HUES48 (cell line): ENCODE measurements at regions not wholly inside any gene's neighbourhood (a gene's known extent, or its start where the extent isn't known, plus 50 kb on each side); places are given as distances from the start of the nearest gene placed in this dataset.

Experiments
- H3K27ac ChIP-seq: one replicate; pipeline ENCODE4 v1.7.0; 2013; ENCODE audit warnings: low read depth, low read length, inconsistent platforms
- H3K27me3 ChIP-seq: 2 replicates; pipeline ENCODE4 v1.6.1; 2013; ENCODE audit warnings: mild to moderate bottlenecking, low read length; ENCODE audit not compliant: control insufficient read depth, insufficient read depth
- H3K36me3 ChIP-seq: 2 replicates; pipeline ENCODE4 v1.6.1; 2013; ENCODE audit warnings: low read length; ENCODE audit not compliant: control insufficient read depth, insufficient read depth
- H3K4me1 ChIP-seq: 2 replicates; pipeline ENCODE4 v1.6.1; 2013; ENCODE audit warnings: mild to moderate bottlenecking, low read length; ENCODE audit not compliant: control insufficient read depth, insufficient read depth
- H3K4me3 ChIP-seq: 2 replicates; pipeline ENCODE4 v1.5.1; 2013; ENCODE audit warnings: mild to moderate bottlenecking, low read depth, low read length
- H3K9ac ChIP-seq: 2 replicates; pipeline ENCODE4 v1.6.1; 2013; ENCODE audit warnings: mild to moderate bottlenecking, low read depth, low read length, moderate library complexity
- H3K9me3 ChIP-seq: 2 replicates; pipeline ENCODE4 v1.6.1; 2013; ENCODE audit warnings: low read length; ENCODE audit not compliant: control insufficient read depth, insufficient read depth

- H3K27ac ChIP-seq, result no peak overlapping the region
- H3K4me1 ChIP-seq, result peaks cover 6% of the 10 kb centered on the region; the same call in 1 of the 2 replicates
- peaks cover 4% of the 10 kb centered on the region; the same call in 1 of the 2 replicates for H3K9me3 ChIP-seq
- no peak overlapping the region for H3K4me3 ChIP-seq
- H3K36me3 ChIP-seq, result no peaks in the 10 kb centered on the region
- no peaks in the 10 kb centered on the region for H3K27me3 ChIP-seq
- no peak overlapping the region for H3K9ac ChIP-seq
These were observed 263.3 kb downstream of the TSN start for GRCh38 chr2:122018736-122019135.

GRCh38 chr2:122019724-122020123 lies 264.3 kb downstream of the TSN start:
- Histone ChIP-seq H3K9me3 (peaks cover 4% of the 10 kb centered on the region; the same call in 1 of the 2 replicates), H3K27ac (no peak overlapping the region), H3K27me3 (no peaks in the 10 kb centered on the region), H3K4me3 (no peak overlapping the region), H3K4me1 (peaks cover 6% of the 10 kb centered on the region; the same call in 1 of the 2 replicates), H3K9ac (no peak overlapping the region), H3K36me3 (no peaks in the 10 kb centered on the region)

- peaks cover 6% of the 10 kb centered on the region; the same call in 1 of the 2 replicates for H3K4me1 ChIP-seq
- no peaks in the 10 kb centered on the region for H3K36me3 ChIP-seq
- H3K27ac ChIP-seq, result no peak overlapping the region
- H3K9ac ChIP-seq, result no peak overlapping the region
- peaks cover 4% of the 10 kb centered on the region; the same call in 1 of the 2 replicates for H3K9me3 ChIP-seq
- no peaks in the 10 kb centered on the region for H3K27me3 ChIP-seq
- H3K4me3 ChIP-seq, result no peak overlapping the region
These were observed 264.9 kb downstream of the TSN start for GRCh38 chr2:122020377-122020776.

GRCh38 chr2:122021941-122022340 lies 266.5 kb downstream of the TSN start:
- H3K4me3 ChIP-seq, result no peak overlapping the region
- peaks cover 4% of the 10 kb centered on the region; the same call in 1 of the 2 replicates for H3K9me3 ChIP-seq
- H3K4me1 ChIP-seq, result peaks cover 6% of the 10 kb centered on the region; the same call in 1 of the 2 replicates
- H3K27me3 ChIP-seq, result no peaks in the 10 kb centered on the region
- H3K36me3 ChIP-seq, result no peaks in the 10 kb centered on the region
- H3K9ac ChIP-seq, result no peak overlapping the region
- no peak overlapping the region for H3K27ac ChIP-seq

- Histone ChIP-seq H3K4me1 (peaks cover 6% of the 10 kb centered on the region; the same call in 1 of the 2 replicates), H3K9ac (no peak overlapping the region), H3K27me3 (no peaks in the 10 kb centered on the region), H3K27ac (no peak overlapping the region), H3K4me3 (no peak overlapping the region), H3K36me3 (no peaks in the 10 kb centered on the region), H3K9me3 (peaks cover 4% of the 10 kb centered on the region; the same call in 1 of the 2 replicates)
These were observed 267.1 kb downstream of the TSN start for GRCh38 chr2:122022531-122022930.

GRCh38 chr2:122023059-122023864 lies 267.8 kb downstream of the TSN start:
- peaks cover 4% of the 10 kb centered on the region; the same call in 1 of the 2 replicates for H3K9me3 ChIP-seq
- no peaks in the 10 kb centered on the region for H3K27me3 ChIP-seq
- no peak overlapping the region for H3K27ac ChIP-seq

GRCh38 chr2:122027510-122028217 lies 272.2 kb downstream of the TSN start:
- Histone ChIP-seq H3K4me1 (peaks cover 14% of the 10 kb centered on the region), H3K36me3 (no peaks in the 10 kb centered on the region), H3K9ac (no peak overlapping the region), H3K4me3 (no peak overlapping the region), H3K27me3 (no peaks in the 10 kb centered on the region), H3K27ac (no peak overlapping the region), H3K9me3 (no peaks in the 10 kb centered on the region)

More at GRCh38 chr2:122023059-122023864, 267.8 kb downstream of the TSN start:
- Histone ChIP-seq H3K9ac (no peak overlapping the region), H3K36me3 (no peaks in the 10 kb centered on the region), H3K4me1 (peaks cover 6% of the 10 kb centered on the region; the same call in 1 of the 2 replicates), H3K4me3 (no peak overlapping the region)

GRCh38 chr2:122028371-122029100 lies 273.1 kb downstream of the TSN start:
- Histone ChIP-seq H3K27me3 (no peaks in the 10 kb centered on the region), H3K36me3 (no peaks in the 10 kb centered on the region), H3K9ac (no peak overlapping the region), H3K4me3 (no peak overlapping the region), H3K4me1 (peaks cover 9% of the 10 kb centered on the region), H3K9me3 (no peaks in the 10 kb centered on the region), H3K27ac (no peak overlapping the region)

- Histone ChIP-seq H3K36me3 (no peaks in the 10 kb centered on the region), H3K4me3 (no peak overlapping the region), H3K4me1 (peaks cover 11% of the 10 kb centered on the region), H3K9ac (no peak overlapping the region), H3K9me3 (no peaks in the 10 kb centered on the region), H3K27me3 (no peaks in the 10 kb centered on the region), H3K27ac (no peak overlapping the region)
These were observed 274.0 kb downstream of the TSN start for GRCh38 chr2:122029456-122029855.

- Histone ChIP-seq H3K27ac (no peak overlapping the region), H3K9me3 (no peaks in the 10 kb centered on the region), H3K4me3 (no peak overlapping the region), H3K9ac (no peak overlapping the region), H3K27me3 (no peaks in the 10 kb centered on the region), H3K4me1 (peaks cover 16% of the 10 kb centered on the region), H3K36me3 (no peaks in the 10 kb centered on the region)
These were observed 274.5 kb downstream of the TSN start for GRCh38 chr2:122029945-122030344.
